ENCODE measurements at regions not wholly inside any gene's neighbourhood (a gene's known extent, or its start where the extent isn't known, plus 50 kb on each side); places are given as distances from the start of the nearest gene placed in this dataset.

DNA sequence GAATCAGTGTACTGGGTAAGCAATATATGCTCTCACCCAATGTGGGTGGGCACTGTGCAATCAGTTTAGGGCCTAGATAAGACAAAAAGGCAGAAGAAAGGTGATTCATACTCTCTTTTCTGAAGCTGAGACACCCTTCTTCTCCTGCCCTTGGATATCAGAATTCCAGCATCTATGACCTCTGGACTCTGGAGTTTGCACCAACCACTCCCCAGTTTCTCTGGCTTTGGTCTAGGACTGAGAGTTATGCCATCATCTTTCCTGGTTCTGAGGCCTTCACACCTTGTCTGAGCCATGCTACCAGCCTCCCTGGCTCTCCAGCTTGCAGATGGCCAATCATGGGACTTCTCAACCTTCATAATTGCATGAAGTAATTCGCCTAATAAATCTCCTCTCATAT lies 724.6 kb upstream of the TYRP1 start:
- DNase-seq: no peak

GRCh38 chr9:11973011-11973410 lies 720.2 kb upstream of the TYRP1 start:
- no peak for DNase-seq

- no peak for DNase-seq
Observed at GRCh38 chr9:11973511-11973910, 719.7 kb upstream of the TYRP1 start.

DNA sequence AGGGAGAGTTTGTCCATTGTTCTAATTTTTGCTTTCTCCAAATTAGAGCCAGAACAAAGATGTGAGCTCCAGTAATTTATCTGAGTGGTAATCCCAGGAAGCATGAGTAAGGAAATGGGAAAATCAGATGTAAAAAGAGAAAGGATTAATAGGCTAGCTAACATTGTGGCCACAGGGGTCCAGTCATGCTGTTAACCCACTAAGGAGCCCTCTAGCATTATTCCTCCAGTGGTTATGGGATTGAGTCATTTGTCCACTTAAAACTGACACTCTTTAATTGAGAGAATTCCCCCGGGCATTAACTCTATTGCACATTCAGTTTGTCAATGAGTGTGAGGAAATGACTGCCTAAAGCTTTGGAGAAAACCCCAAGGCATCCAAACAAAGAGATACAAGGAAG lies 700.3 kb upstream of the TYRP1 start:
- no peak for DNase-seq

GRCh38 chr9:12014488-12014887 lies 678.7 kb upstream of the TYRP1 start:
- DNase-seq: no peak

DNA sequence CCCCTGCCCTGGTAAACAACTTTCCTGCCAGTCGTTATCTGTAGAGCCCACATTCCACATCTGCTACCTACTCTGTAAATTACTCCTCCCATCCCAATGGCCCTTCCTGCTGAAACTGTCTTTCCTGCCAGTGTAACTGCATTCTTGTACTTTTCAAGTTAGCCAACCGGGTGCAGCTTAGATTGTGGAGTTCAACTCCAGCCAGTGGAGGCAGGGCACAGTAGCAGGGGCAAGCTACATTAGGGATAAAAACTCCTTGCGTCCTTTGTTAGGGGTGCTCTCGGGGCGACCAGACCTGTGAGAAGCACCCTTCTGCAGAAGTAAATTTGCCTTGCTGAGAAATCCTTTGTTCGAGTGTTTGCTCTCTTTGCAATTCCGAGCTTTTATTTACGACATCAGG lies 639.0 kb upstream of the TYRP1 start:
- DNase-seq: no peak

DNA sequence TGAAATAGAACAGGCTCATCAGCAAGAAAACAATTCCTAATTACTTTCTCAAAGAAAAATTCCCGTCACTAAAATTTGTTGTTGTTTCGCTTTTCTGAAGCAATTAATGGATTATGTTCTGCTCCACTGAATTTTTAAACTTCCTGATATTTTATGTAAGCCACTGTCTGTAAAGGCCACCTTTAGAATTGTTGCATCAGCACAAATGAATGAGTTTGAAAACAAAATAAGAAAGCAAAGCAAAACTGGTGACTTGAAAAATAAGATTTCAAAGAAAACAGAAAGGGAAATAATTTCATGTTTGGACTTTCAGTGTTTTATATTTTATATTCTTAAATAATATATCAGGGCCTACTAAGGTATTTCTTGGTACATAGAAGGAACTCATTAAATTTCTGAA lies 636.3 kb upstream of the TYRP1 start:
- no peak for DNase-seq

DNA sequence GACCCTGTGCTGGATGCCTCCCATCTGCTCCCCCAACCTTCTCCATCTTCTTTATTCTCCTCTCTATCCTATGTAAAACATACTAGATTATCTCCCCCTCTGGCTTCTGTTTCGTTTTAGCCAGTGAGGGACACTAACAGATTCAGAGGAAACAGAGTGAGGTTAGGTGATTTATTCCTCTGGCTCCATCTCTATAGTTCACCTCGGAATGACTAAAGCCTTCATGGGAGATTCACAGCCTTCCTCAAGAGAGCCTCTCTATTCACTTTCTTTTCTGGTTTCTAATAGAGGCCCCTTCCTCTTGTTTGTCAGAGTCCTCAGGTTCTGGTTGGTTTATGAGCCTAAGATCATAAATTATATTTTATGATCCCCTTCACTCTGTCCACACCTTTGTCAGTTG lies 633.1 kb upstream of the TYRP1 start:
- no peak for DNase-seq

- no peak for DNase-seq
Observed at GRCh38 chr9:12060811-12061210, 632.4 kb upstream of the TYRP1 start.

- no peak for DNase-seq
Observed at GRCh38 chr9:12065050-12065449, 628.1 kb upstream of the TYRP1 start.

DNA sequence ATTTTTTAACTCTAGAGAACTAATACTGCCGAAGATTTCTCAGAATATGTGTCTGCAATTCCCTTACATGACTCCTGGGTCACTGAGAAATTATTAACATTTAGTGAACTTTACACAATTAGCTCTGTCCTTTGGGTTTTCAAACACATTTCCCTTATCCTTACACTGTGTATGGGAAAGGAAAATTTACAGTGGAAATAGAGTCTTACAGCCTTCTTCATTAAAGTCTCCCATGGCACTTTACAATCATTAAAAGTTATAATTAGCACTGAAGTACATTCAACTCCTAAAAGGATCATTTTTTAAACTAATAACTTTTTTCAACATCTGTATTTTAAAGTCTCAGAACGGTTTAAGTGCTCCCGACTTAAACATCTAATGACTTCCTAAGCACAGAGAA lies 627.5 kb upstream of the TYRP1 start:
- no peak for DNase-seq

DNA sequence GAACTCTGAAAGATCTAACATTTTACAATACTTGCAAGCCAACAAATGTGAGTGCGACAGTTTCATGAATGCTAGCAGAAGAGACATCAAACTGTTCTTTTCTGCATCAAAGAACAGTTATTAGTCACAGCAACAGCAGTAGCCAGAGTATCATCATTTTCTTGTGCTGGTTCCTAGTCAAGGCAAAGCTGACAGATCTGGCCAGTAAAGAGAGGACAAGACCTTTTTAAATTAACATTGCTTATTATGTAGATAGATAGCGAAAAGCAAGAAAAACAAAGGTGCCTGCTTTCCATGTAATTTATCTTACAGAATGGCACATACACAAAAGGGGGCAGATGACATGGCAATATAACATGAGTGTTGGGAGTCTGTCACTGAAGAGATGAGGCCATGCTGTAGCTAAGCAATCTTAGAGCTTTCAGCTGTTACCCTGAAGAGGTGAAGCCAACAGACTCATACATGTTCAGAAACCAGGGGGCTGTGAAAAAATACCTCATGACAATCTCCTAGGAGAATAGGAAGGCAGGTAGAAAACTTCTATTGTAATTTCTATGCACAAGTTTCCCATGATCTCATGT lies 626.6 kb upstream of the TYRP1 start:
- DNase-seq: no peak

- no peak for DNase-seq
Observed at GRCh38 chr9:12069366-12069765, 623.8 kb upstream of the TYRP1 start.

DNA sequence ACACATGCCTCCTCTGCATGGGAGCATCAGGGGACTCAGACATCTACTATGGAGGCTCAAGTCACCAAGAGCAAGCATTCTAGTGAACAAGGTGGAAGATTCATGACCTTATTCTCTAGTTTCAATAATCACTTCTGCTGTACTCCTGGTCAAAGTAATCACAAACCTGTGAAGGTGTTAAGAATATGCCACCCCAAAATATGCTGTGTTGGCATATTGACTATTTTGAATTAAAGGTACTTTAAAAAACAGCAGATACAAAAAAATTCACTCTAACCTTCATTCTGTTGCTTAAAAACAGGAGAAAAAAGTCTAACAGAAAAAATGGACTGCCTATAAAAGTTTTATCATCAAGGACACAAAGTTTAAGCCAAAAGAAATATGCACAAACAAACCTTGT lies 607.8 kb upstream of the TYRP1 start:
- no peak for DNase-seq

DNA sequence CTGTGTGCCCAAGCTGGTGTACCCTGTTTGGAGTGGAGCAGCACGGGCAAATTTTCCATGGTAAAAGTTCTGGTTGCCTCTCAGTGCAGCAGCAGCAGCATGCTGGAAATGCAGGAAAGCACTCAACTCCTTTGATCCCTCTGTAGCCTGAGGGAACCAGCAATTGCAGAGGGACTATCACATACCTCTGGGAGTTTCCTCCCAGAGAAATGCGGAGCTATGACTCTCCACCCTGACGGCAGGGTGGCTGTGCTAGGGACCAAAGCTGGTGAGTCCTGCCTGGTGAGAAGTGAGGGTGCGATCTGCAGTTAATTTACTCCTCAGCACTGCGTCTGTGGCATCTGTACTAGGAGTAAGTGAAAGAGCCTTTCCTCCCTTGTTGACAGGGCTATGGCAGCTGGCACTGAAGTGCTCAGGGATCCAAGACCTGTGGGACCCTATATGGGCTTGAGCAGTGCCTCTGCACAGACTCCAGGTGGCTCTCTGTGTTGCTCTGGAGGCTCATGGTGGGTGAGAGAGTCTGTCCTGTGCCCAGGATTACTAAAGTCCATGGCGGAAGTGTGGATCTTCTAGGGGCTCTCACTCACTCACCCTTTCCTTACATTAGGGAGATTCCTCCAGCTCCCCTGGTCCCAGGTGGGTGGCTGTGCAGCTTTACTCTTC lies 601.2 kb upstream of the TYRP1 start:
- DNase-seq: no peak

- no peak for DNase-seq
Observed at GRCh38 chr9:12094046-12094445, 599.1 kb upstream of the TYRP1 start.

- no peak for DNase-seq
Observed at GRCh38 chr9:12095931-12096330, 597.3 kb upstream of the TYRP1 start.

- DNase-seq: no peak
Observed at GRCh38 chr9:12133416-12133815, 559.8 kb upstream of the TYRP1 start.

DNA sequence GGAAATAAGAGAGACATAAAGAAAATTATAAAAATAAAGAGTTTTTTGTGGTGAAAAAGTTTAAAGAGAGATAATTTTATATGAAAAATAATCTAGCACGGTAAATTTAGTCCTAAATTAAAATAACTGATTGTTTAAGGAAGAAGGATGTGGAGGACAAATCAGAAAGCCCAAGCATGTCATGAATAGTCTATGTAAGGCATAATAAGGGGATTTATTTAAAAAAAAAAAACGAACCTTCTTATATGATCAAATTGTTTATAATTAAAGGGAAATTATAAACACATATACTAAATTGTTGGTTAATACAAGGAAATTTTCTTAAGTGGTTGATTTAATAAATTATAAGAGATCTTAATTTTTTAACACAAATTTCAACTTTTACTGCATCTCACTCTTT lies 551.8 kb upstream of the TYRP1 start:
- no peak for DNase-seq

- DNase-seq: no peak
Observed at GRCh38 chr9:12155401-12156134, 537.6 kb upstream of the TYRP1 start.

DNA sequence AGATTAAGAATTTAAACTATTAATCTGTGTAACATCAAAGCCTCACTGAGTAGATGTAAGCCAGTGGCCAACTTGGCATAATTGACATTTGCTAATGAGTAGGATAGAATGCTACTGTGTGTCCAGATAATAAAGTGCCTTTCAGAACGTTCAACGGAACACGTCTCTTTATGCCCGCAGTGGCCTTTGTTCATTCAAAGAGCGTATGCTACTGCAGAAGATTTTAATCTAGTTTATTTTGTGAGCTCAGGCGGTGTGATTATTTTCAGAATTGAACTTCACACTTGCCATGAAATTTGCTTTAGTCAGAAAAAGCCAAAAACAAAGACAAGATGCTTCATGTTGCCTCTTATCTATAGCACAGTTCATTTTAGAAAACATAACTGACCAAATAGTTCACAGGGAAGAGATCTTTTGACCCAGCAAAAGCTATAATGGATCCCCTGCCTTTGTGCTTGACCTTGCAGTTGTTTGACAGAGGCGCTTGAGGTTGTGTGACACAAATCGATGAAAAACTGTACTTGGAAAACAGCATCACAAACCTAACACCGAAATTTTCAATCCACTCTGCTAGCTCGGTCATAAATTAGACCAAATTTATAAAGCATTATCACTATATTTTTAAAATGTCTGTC lies 530.9 kb upstream of the TYRP1 start:
- peak; percentile 69 for DNase-seq

DNA sequence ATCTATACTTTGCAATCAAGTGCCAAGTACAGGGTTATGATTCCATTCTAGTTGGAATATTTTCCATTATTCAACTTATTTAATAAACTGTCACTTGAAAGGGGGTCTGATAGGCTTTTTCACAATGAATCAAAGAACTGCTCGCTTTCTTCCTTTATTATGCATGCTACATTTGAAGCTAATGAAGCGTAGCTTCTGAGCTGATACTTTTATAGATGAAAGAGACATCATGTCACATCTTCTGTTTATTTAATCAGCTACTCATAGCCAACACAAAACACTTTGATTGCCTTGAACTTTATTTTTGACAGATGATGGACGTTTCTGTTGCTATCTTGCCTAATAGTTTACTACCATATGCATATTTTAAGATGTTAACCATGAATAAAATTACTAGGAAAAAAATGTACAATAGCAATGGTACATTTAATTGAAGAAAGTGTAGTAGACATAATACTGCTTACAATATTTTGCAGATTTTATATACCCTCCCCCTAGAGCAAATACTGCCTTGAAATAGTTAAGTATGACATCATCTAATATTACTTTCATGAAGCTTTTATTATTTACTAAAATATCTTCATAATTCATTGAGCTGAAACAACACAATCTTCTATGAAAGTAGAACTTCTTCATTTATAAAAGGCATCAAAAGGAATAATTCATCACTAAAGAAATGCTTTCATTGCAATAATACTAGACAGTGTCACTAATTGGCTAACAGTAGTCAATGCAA lies 529.3 kb upstream of the TYRP1 start:
- DNase-seq: no peak

GRCh38 chr9:12166518-12166917 lies 526.7 kb upstream of the TYRP1 start:
- DNase-seq: no peak
